Neural progenitor cell (in vitro differentiated cells): ENCODE measurements at regions not wholly inside any gene's neighbourhood (a gene's known extent, or its start where the extent isn't known, plus 50 kb on each side); places are given as distances from the start of the nearest gene placed in this dataset.
"Not testable (repeated sequence)": the region's sequence is repeated elsewhere in the genome, so short reads cannot be mapped to it uniquely, and the experiment has no call there.

ENCODE experiments used
- DNase-seq: peaks from one replicate; pipeline ENCODE4 v3.0.0-alpha.2; 2016; ENCODE audit warnings: low spot score
- H2AFZ ChIP-seq: fragments of 200-600 bp; sonication (generic); replicated peaks from 2 replicates; pipeline ENCODE4 v1.6.1; 2016; ENCODE audit warnings: antibody characterized with exemption
- H3F3A ChIP-seq: fragments of 200-600 bp; sonication (generic); 2 replicates; pipeline ENCODE4 v1.6.1; 2016; ENCODE audit warnings: antibody characterized with exemption, low read depth
- H3K27ac ChIP-seq: fragments of 200-600 bp; sonication (generic); 2 replicates; pipeline ENCODE4 v1.5.1; 2016; ENCODE audit warnings: mild to moderate bottlenecking
- H3K27me3 ChIP-seq: fragments of 200-600 bp; sonication (generic); 2 replicates; pipeline ENCODE4 v1.6.1; 2016; ENCODE audit warnings: mild to moderate bottlenecking, moderate library complexity
- H3K36me3 ChIP-seq: fragments of 200-600 bp; sonication (generic); 2 replicates; pipeline ENCODE4 v1.5.1; 2016
- H3K4me1 ChIP-seq: fragments of 200-600 bp; sonication (generic); 2 replicates; pipeline ENCODE4 v1.6.1; 2016; ENCODE audit warnings: mixed run types
- H3K4me2 ChIP-seq: fragments of 200-600 bp; sonication (generic); 2 replicates; pipeline ENCODE4 v1.6.1; 2016
- H3K4me3 ChIP-seq: fragments of 200-600 bp; sonication (generic); 2 replicates; pipeline ENCODE4 v1.5.1; 2016
- H3K79me2 ChIP-seq: fragments of 200-600 bp; sonication (generic); 2 replicates; pipeline ENCODE4 v1.6.1; 2016; ENCODE audit warnings: low read depth
- H3K9ac ChIP-seq: fragments of 200-600 bp; sonication (generic); 2 replicates; pipeline ENCODE4 v1.6.1; 2016
- H3K9me3 ChIP-seq: fragments of 200-600 bp; sonication (generic); 2 replicates; pipeline ENCODE4 v1.5.1; 2016; ENCODE audit warnings: low read depth
- H4K20me1 ChIP-seq: fragments of 200-600 bp; sonication (generic); 2 replicates; pipeline ENCODE4 v1.6.1; 2016; ENCODE audit warnings: low read depth
- H3K27ac Mint-ChIP-seq: 3 replicates; pipeline ENCODE4 v1.8.0; 2021; ENCODE audit warnings: mixed read lengths
- H3K27me3 Mint-ChIP-seq: 2 replicates; pipeline ENCODE4 v1.8.0; 2022; ENCODE audit warnings: low read depth, mild to moderate bottlenecking, inconsistent platforms, moderate library complexity, mixed read lengths; ENCODE audit not compliant: insufficient read depth
- H3K36me3 Mint-ChIP-seq: 3 replicates; pipeline ENCODE4 v1.8.0; 2021; ENCODE audit warnings: mixed read lengths
- H3K4me1 Mint-ChIP-seq: 3 replicates; pipeline ENCODE4 v1.8.0; 2021; ENCODE audit warnings: mixed read lengths
- H3K4me3 Mint-ChIP-seq: 3 replicates; pipeline ENCODE4 v1.8.0; 2021; ENCODE audit warnings: mild to moderate bottlenecking, moderate library complexity, mixed read lengths
- H3K9me3 Mint-ChIP-seq: 3 replicates; pipeline ENCODE4 v1.8.0; 2020; ENCODE audit warnings: mixed read lengths
- CTCF ChIP-seq: fragments of 200-600 bp; sonication (generic); IDR thresholded peaks from 2 replicates; pipeline ENCODE4 v1.5.1; 2017; ENCODE audit warnings: antibody characterized with exemption, mild to moderate bottlenecking
- EZH2 ChIP-seq: fragments of 200-600 bp; sonication (generic); IDR thresholded peaks from 2 replicates; pipeline ENCODE4 v1.6.1; 2017; ENCODE audit warnings: antibody characterized with exemption, mild to moderate bottlenecking, moderate library complexity
- EZH2phosphoT487 ChIP-seq: fragments of 200-600 bp; sonication (generic); IDR thresholded peaks from 2 replicates; pipeline ENCODE4 v1.6.1; 2017; ENCODE audit warnings: antibody characterized with exemption

GRCh38 chr7:65285906-65286864 lies 87.5 kb upstream of the ZNF92 start:
- peaks cover 28% of the 10 kb centered on the region for H3K79me2 ChIP-seq
- H4K20me1 ChIP-seq, result no peaks in the 10 kb centered on the region
- Mint-ChIP-seq H3K4me1 (no peaks in the 10 kb centered on the region), H3K4me3 (no peak overlapping the region), H3K27ac (no peak overlapping the region), H3K9me3 (peaks cover 35% of the 10 kb centered on the region), H3K27me3 (no peaks in the 10 kb centered on the region), H3K36me3 (peaks cover 23% of the 10 kb centered on the region)
- H3K9me3 ChIP-seq, result no peaks in the 10 kb centered on the region
- H3K27ac ChIP-seq, result no peak overlapping the region
- no peak for TF ChIP-seq EZH2
- TF ChIP-seq CTCF, result no peak
- no peaks in the 10 kb centered on the region for H3K4me1 ChIP-seq
- no peak overlapping the region for H2AFZ ChIP-seq
- H3K27me3 ChIP-seq, result no peaks in the 10 kb centered on the region
- H3K4me2 ChIP-seq, result no peak overlapping the region
- no peak for DNase-seq
- H3K36me3 ChIP-seq, result no peaks in the 10 kb centered on the region
- H3K4me3 ChIP-seq, result no peak overlapping the region
- H3K9ac ChIP-seq, result no peak overlapping the region
- no peaks in the 10 kb centered on the region for H3F3A ChIP-seq

GRCh38 chr7:65285241-65285640 lies 88.4 kb upstream of the ZNF92 start:
- H3K27ac ChIP-seq, H3K4me2 ChIP-seq, H4K20me1 ChIP-seq, H3K27ac Mint-ChIP-seq, H3K4me3 Mint-ChIP-seq, H3K4me1 ChIP-seq, H2AFZ ChIP-seq, H3F3A ChIP-seq, H3K9me3 ChIP-seq, H3K27me3 ChIP-seq, H3K4me1 Mint-ChIP-seq, H3K27me3 Mint-ChIP-seq, H3K4me3 ChIP-seq, DNase-seq, H3K9ac ChIP-seq, H3K36me3 ChIP-seq: not testable (repeated sequence)
- Mint-ChIP-seq H3K9me3 (peaks cover 37% of the 10 kb centered on the region), H3K36me3 (peaks cover 20% of the 10 kb centered on the region)
- H3K79me2 ChIP-seq, result peaks cover 34% of the 10 kb centered on the region

- Histone ChIP-seq H3K27ac (no peak overlapping the region), H3K9me3 (no peaks in the 10 kb centered on the region), H3F3A (no peaks in the 10 kb centered on the region), H3K4me1 (no peaks in the 10 kb centered on the region), H3K36me3 (no peaks in the 10 kb centered on the region), H2AFZ (no peak overlapping the region), H3K4me2 (no peak overlapping the region), H3K79me2 (peaks cover 37% of the 10 kb centered on the region), H3K4me3 (no peak overlapping the region), H4K20me1 (no peaks in the 10 kb centered on the region), H3K9ac (no peak overlapping the region), H3K27me3 (no peaks in the 10 kb centered on the region)
- H3K27me3 Mint-ChIP-seq, result no peaks in the 10 kb centered on the region
- H3K4me3 Mint-ChIP-seq, result no peak overlapping the region
- DNase-seq, result no peak
- no peak overlapping the region for H3K27ac Mint-ChIP-seq
- no peak for TF ChIP-seq EZH2phosphoT487
- no peak for TF ChIP-seq CTCF
- TF ChIP-seq EZH2, result no peak
- H3K36me3 Mint-ChIP-seq, result peaks cover 19% of the 10 kb centered on the region
- H3K9me3 Mint-ChIP-seq, result peaks cover 63% of the 10 kb centered on the region
- H3K4me1 Mint-ChIP-seq, result no peaks in the 10 kb centered on the region
Observed at GRCh38 chr7:65279795-65280194, 93.9 kb upstream of the ZNF92 start.

- Histone ChIP-seq H3K79me2 (peaks cover 66% of the 10 kb centered on the region), H3K9ac (no peak overlapping the region), H4K20me1 (no peaks in the 10 kb centered on the region), H3F3A (no peaks in the 10 kb centered on the region), H3K27me3 (no peaks in the 10 kb centered on the region), H3K4me2 (no peak overlapping the region), H3K4me3 (no peak overlapping the region), H2AFZ (no peak overlapping the region), H3K27ac (no peak overlapping the region), H3K4me1 (no peaks in the 10 kb centered on the region), H3K36me3 (no peaks in the 10 kb centered on the region), H3K9me3 (no peaks in the 10 kb centered on the region)
- peaks cover 62% of the 10 kb centered on the region for H3K9me3 Mint-ChIP-seq
- DNase-seq, result no peak
- no peaks in the 10 kb centered on the region for H3K27me3 Mint-ChIP-seq
- no peak overlapping the region for H3K27ac Mint-ChIP-seq
- TF ChIP-seq EZH2phosphoT487 (no peak), CTCF (no peak)
- peaks cover 24% of the 10 kb centered on the region for H3K36me3 Mint-ChIP-seq
- no peak overlapping the region for H3K4me3 Mint-ChIP-seq
- H3K4me1 Mint-ChIP-seq, result no peaks in the 10 kb centered on the region
Observed at GRCh38 chr7:65276822-65277221, 96.8 kb upstream of the ZNF92 start.

GRCh38 chr7:65271502-65271901 lies 102.2 kb upstream of the ZNF92 start:
- not testable (repeated sequence) for H3K36me3 ChIP-seq, H3F3A ChIP-seq, H3K4me1 ChIP-seq, H3K27ac ChIP-seq, H3K27me3 Mint-ChIP-seq, H3K9ac ChIP-seq, H2AFZ ChIP-seq, H3K27ac Mint-ChIP-seq, H3K27me3 ChIP-seq, H3K4me3 ChIP-seq, H3K4me2 ChIP-seq, DNase-seq, H3K9me3 ChIP-seq, H4K20me1 ChIP-seq
- Mint-ChIP-seq H3K4me1 (peaks cover 37% of the 10 kb centered on the region), H3K4me3 (peak overlapping the region; percentile 98), H3K9me3 (peaks cover 33% of the 10 kb centered on the region), H3K36me3 (peaks cover 23% of the 10 kb centered on the region)
- H3K79me2 ChIP-seq, result peaks cover 61% of the 10 kb centered on the region
